Ishikawa (cell line): ENCODE measurements at regions not wholly inside any gene's neighbourhood (a gene's known extent, or its start where the extent isn't known, plus 50 kb on each side); places are given as distances from the start of the nearest gene placed in this dataset.

Experiments
- CEBPB ChIP-seq: IDR thresholded peaks from 2 replicates; pipeline ENCODE4 v1.6.1; 2012
- CREB1 ChIP-seq: IDR thresholded peaks from 2 replicates; pipeline ENCODE4 v1.6.1; 2012; ENCODE audit warnings: low read depth
- EGR1 ChIP-seq: IDR thresholded peaks from 2 replicates; pipeline ENCODE4 v1.6.1; 2012
- EP300 ChIP-seq: IDR thresholded peaks from 2 replicates; pipeline ENCODE4 v1.6.1; 2012; ENCODE audit warnings: borderline replicate concordance
- FOXM1 ChIP-seq: IDR thresholded peaks from 2 replicates; pipeline ENCODE4 v1.6.1; 2012; ENCODE audit warnings: low read depth, borderline replicate concordance
- MAX ChIP-seq: IDR thresholded peaks from 2 replicates; pipeline ENCODE4 v1.6.1; 2012
- NFIC ChIP-seq: IDR thresholded peaks from 2 replicates; pipeline ENCODE4 v1.6.1; 2012
- RAD21 ChIP-seq: IDR thresholded peaks from 2 replicates; pipeline ENCODE4 v1.6.1; 2012; ENCODE audit warnings: low read depth
- REST ChIP-seq: IDR thresholded peaks from 2 replicates; pipeline ENCODE4 v1.6.1; 2012; ENCODE audit warnings: low read depth, mild to moderate bottlenecking
- TAF1 ChIP-seq: IDR thresholded peaks from 2 replicates; pipeline ENCODE4 v1.6.1; 2012; ENCODE audit warnings: low read depth, mild to moderate bottlenecking
- TCF12 ChIP-seq: IDR thresholded peaks from 2 replicates; pipeline ENCODE4 v1.6.1; 2012; ENCODE audit warnings: low read depth
- TEAD4 ChIP-seq: IDR thresholded peaks from 2 replicates; pipeline ENCODE4 v1.6.1; 2012
- USF1 ChIP-seq: IDR thresholded peaks from 2 replicates; pipeline ENCODE4 v1.6.1; 2012
- YY1 ChIP-seq: IDR thresholded peaks from 2 replicates; pipeline ENCODE4 v1.6.1; 2012; ENCODE audit warnings: low read depth
- ZBTB7A ChIP-seq: IDR thresholded peaks from 2 replicates; pipeline ENCODE4 v1.6.1; 2012; ENCODE audit warnings: low read depth

- TF ChIP-seq REST (no peak), TEAD4 (no peak), MAX (no peak), EGR1 (no peak), RAD21 (no peak), NFIC (no peak), USF1 (no peak), YY1 (no peak), CEBPB (no peak), ZBTB7A (no peak), TAF1 (no peak), EP300 (no peak), CREB1 (no peak)
Observed at GRCh38 chr4:125105561-125105960, 209.2 kb upstream of the FAT4 start.

- TF ChIP-seq TEAD4 (no peak), YY1 (no peak), CEBPB (no peak)
Observed at GRCh38 chr4:125104616-125105015, 210.1 kb upstream of the FAT4 start.

- TF ChIP-seq FOXM1 (no peak), ZBTB7A (no peak), NFIC (no peak), EGR1 (no peak), TCF12 (no peak), TEAD4 (no peak), CEBPB (no peak), CREB1 (no peak)
Observed at GRCh38 chr4:125101719-125102118, 213.0 kb upstream of the FAT4 start.

- TF ChIP-seq FOXM1: no peak
- no peak for TF ChIP-seq RAD21
- TF ChIP-seq TEAD4: no peak
- TF ChIP-seq EGR1: no peak
- TF ChIP-seq YY1: no peak
- TF ChIP-seq EP300: no peak
- no peak for TF ChIP-seq REST
- TF ChIP-seq CEBPB: no peak
- TF ChIP-seq CREB1: no peak
- TF ChIP-seq TAF1: no peak
- TF ChIP-seq MAX: no peak
- TF ChIP-seq TCF12: no peak
Observed at GRCh38 chr4:125097729-125098128, 217.0 kb upstream of the FAT4 start.

GRCh38 chr4:125096662-125097061 lies 218.1 kb upstream of the FAT4 start:
- TF ChIP-seq TAF1 (no peak), USF1 (no peak), TCF12 (no peak), RAD21 (no peak), ZBTB7A (no peak), TEAD4 (no peak), CEBPB (no peak), EP300 (no peak), REST (no peak)

GRCh38 chr4:125091541-125091940 lies 223.2 kb upstream of the FAT4 start:
- TF ChIP-seq MAX (no peak), TCF12 (no peak), TEAD4 (no peak), CEBPB (no peak), FOXM1 (no peak), EGR1 (no peak), ZBTB7A (no peak), EP300 (no peak), YY1 (no peak), NFIC (no peak), REST (no peak), USF1 (no peak), TAF1 (no peak), CREB1 (no peak), RAD21 (no peak)
